ENCODE measurements at regions not wholly inside any gene's neighbourhood (a gene's known extent, or its start where the extent isn't known, plus 50 kb on each side); places are given as distances from the start of the nearest gene placed in this dataset.

- no peak overlapping the region for H3K27ac ChIP-seq (ENCODE audit: low read length)
- no peaks in the 10 kb centered on the region for H3K4me1 ChIP-seq (ENCODE audit: control insufficient read depth in 1 of 2, insufficient read depth in 2 of 2, low read length in 2 of 2)
- H3K9me3 ChIP-seq (ENCODE audit: control insufficient read depth in 1 of 2, low read length in 2 of 2): peaks cover 0 to 3% of the 10 kb centered on the region in 2 donors
- no peak overlapping the region for H3K4me3 ChIP-seq (ENCODE audit: low read depth in 1 of 2, low read length in 2 of 2)
- no peaks in the 10 kb centered on the region for H3K27me3 ChIP-seq (ENCODE audit: low read depth, low read length)
- no peaks in the 10 kb centered on the region for H3K36me3 ChIP-seq (ENCODE audit: control insufficient read depth in 1 of 2, insufficient read depth in 2 of 2, low read length in 2 of 2)
These were observed 754.8 kb upstream of the RIOK2 start for GRCh38 chr5:97937846-97938245.

GRCh38 chr5:97943036-97943435 is 760.0 kb upstream of the RIOK2 start:
- no peak overlapping the region for H3K4me3 ChIP-seq (ENCODE audit: low read depth in 1 of 2, low read length in 2 of 2)
- no peaks in the 10 kb centered on the region for H3K4me1 ChIP-seq (ENCODE audit: control insufficient read depth in 1 of 2, insufficient read depth in 2 of 2, low read length in 2 of 2)
- H3K27me3 ChIP-seq (ENCODE audit: low read depth, low read length): no peaks in the 10 kb centered on the region
- H3K36me3 ChIP-seq (ENCODE audit: control insufficient read depth in 1 of 2, insufficient read depth in 2 of 2, low read length in 2 of 2): no peaks in the 10 kb centered on the region
- no peak overlapping the region for H3K27ac ChIP-seq (ENCODE audit: low read length)
- H3K9me3 ChIP-seq (ENCODE audit: control insufficient read depth in 1 of 2, low read length in 2 of 2): peaks cover 0 to 1% of the 10 kb centered on the region in 2 donors

- no peak overlapping the region for H3K4me3 ChIP-seq (ENCODE audit: low read depth in 1 of 2, low read length in 2 of 2)
- H3K27me3 ChIP-seq (ENCODE audit: low read depth, low read length): no peaks in the 10 kb centered on the region
- H3K4me1 ChIP-seq (ENCODE audit: control insufficient read depth in 1 of 2, insufficient read depth in 2 of 2, low read length in 2 of 2): no peaks in the 10 kb centered on the region
- H3K27ac ChIP-seq (ENCODE audit: low read length): no peak overlapping the region
- H3K36me3 ChIP-seq (ENCODE audit: control insufficient read depth in 1 of 2, insufficient read depth in 2 of 2, low read length in 2 of 2): no peaks in the 10 kb centered on the region
- no peaks in the 10 kb centered on the region for H3K9me3 ChIP-seq (ENCODE audit: control insufficient read depth in 1 of 2, low read length in 2 of 2)
These were observed 768.1 kb upstream of the RIOK2 start for GRCh38 chr5:97951139-97951538.

- Histone ChIP-seq H3K4me3 (ENCODE audit: low read depth in 1 of 2, low read length in 2 of 2) (no peak overlapping the region), H3K36me3 (ENCODE audit: control insufficient read depth in 1 of 2, insufficient read depth in 2 of 2, low read length in 2 of 2) (no peaks in the 10 kb centered on the region), H3K27ac (ENCODE audit: low read length) (no peak overlapping the region), H3K27me3 (ENCODE audit: low read depth, low read length) (no peaks in the 10 kb centered on the region), H3K9me3 (ENCODE audit: control insufficient read depth in 1 of 2, low read length in 2 of 2) (no peaks in the 10 kb centered on the region), H3K4me1 (ENCODE audit: control insufficient read depth in 1 of 2, insufficient read depth in 2 of 2, low read length in 2 of 2) (no peaks in the 10 kb centered on the region)
These were observed 772.4 kb upstream of the RIOK2 start for GRCh38 chr5:97955450-97955849.

- Histone ChIP-seq H3K4me1 (ENCODE audit: control insufficient read depth in 1 of 2, insufficient read depth in 2 of 2, low read length in 2 of 2) (no peaks in the 10 kb centered on the region), H3K27me3 (ENCODE audit: low read depth, low read length) (no peaks in the 10 kb centered on the region), H3K4me3 (ENCODE audit: low read depth in 1 of 2, low read length in 2 of 2) (no peak overlapping the region), H3K9me3 (ENCODE audit: control insufficient read depth in 1 of 2, low read length in 2 of 2) (no peaks in the 10 kb centered on the region), H3K27ac (ENCODE audit: low read length) (no peak overlapping the region), H3K36me3 (ENCODE audit: control insufficient read depth in 1 of 2, insufficient read depth in 2 of 2, low read length in 2 of 2) (no peaks in the 10 kb centered on the region)
These were observed 784.2 kb upstream of the RIOK2 start for GRCh38 chr5:97967292-97967691.

- Histone ChIP-seq H3K4me1 (ENCODE audit: control insufficient read depth in 1 of 2, insufficient read depth in 2 of 2, low read length in 2 of 2) (no peaks in the 10 kb centered on the region), H3K27me3 (ENCODE audit: low read depth, low read length) (no peaks in the 10 kb centered on the region), H3K4me3 (ENCODE audit: low read depth in 1 of 2, low read length in 2 of 2) (no peak overlapping the region), H3K36me3 (ENCODE audit: control insufficient read depth in 1 of 2, insufficient read depth in 2 of 2, low read length in 2 of 2) (no peaks in the 10 kb centered on the region), H3K27ac (ENCODE audit: low read length) (no peak overlapping the region), H3K9me3 (ENCODE audit: control insufficient read depth in 1 of 2, low read length in 2 of 2) (no peaks in the 10 kb centered on the region)
These were observed 785.3 kb upstream of the RIOK2 start for GRCh38 chr5:97968346-97968745.

- Histone ChIP-seq H3K27ac (ENCODE audit: low read length) (no peak overlapping the region), H3K36me3 (ENCODE audit: control insufficient read depth in 1 of 2, insufficient read depth in 2 of 2, low read length in 2 of 2) (no peaks in the 10 kb centered on the region)
These were observed 793.7 kb upstream of the RGMB start for GRCh38 chr5:97979740-97980139.

GRCh38 chr5:97980291-97980690 is 793.2 kb upstream of the RGMB start:
- Histone ChIP-seq H3K9me3 (ENCODE audit: control insufficient read depth in 1 of 2, low read length in 2 of 2) (no peaks in the 10 kb centered on the region), H3K4me3 (ENCODE audit: low read depth in 1 of 2, low read length in 2 of 2) (no peak overlapping the region), H3K36me3 (ENCODE audit: control insufficient read depth in 1 of 2, insufficient read depth in 2 of 2, low read length in 2 of 2) (no peaks in the 10 kb centered on the region), H3K27ac (ENCODE audit: low read length) (no peak overlapping the region), H3K4me1 (ENCODE audit: control insufficient read depth in 1 of 2, insufficient read depth in 2 of 2, low read length in 2 of 2) (no peaks in the 10 kb centered on the region), H3K27me3 (ENCODE audit: low read depth, low read length) (no peaks in the 10 kb centered on the region)

More at GRCh38 chr5:97979740-97980139, 793.7 kb upstream of the RGMB start:
- no peaks in the 10 kb centered on the region for H3K9me3 ChIP-seq (ENCODE audit: control insufficient read depth in 1 of 2, low read length in 2 of 2)
- no peak overlapping the region for H3K4me3 ChIP-seq (ENCODE audit: low read depth in 1 of 2, low read length in 2 of 2)
- no peaks in the 10 kb centered on the region for H3K27me3 ChIP-seq (ENCODE audit: low read depth, low read length)
- no peaks in the 10 kb centered on the region for H3K4me1 ChIP-seq (ENCODE audit: control insufficient read depth in 1 of 2, insufficient read depth in 2 of 2, low read length in 2 of 2)

- H3K27ac ChIP-seq (ENCODE audit: low read length): no peak overlapping the region
- H3K4me3 ChIP-seq (ENCODE audit: low read depth in 1 of 2, low read length in 2 of 2): no peak overlapping the region
- no peaks in the 10 kb centered on the region for H3K27me3 ChIP-seq (ENCODE audit: low read depth, low read length)
- H3K36me3 ChIP-seq (ENCODE audit: control insufficient read depth in 1 of 2, insufficient read depth in 2 of 2, low read length in 2 of 2): no peaks in the 10 kb centered on the region
- no peaks in the 10 kb centered on the region for H3K4me1 ChIP-seq (ENCODE audit: control insufficient read depth in 1 of 2, insufficient read depth in 2 of 2, low read length in 2 of 2)
- H3K9me3 ChIP-seq (ENCODE audit: control insufficient read depth in 1 of 2, low read length in 2 of 2): no peaks in the 10 kb centered on the region
These were observed 787.4 kb upstream of the RGMB start for GRCh38 chr5:97986069-97986468.

- Histone ChIP-seq H3K4me1 (ENCODE audit: control insufficient read depth in 1 of 2, insufficient read depth in 2 of 2, low read length in 2 of 2) (no peaks in the 10 kb centered on the region), H3K27ac (ENCODE audit: low read length) (no peak overlapping the region), H3K36me3 (ENCODE audit: control insufficient read depth in 1 of 2, insufficient read depth in 2 of 2, low read length in 2 of 2) (no peaks in the 10 kb centered on the region), H3K27me3 (ENCODE audit: low read depth, low read length) (no peaks in the 10 kb centered on the region), H3K9me3 (ENCODE audit: control insufficient read depth in 1 of 2, low read length in 2 of 2) (peaks cover 0 to 3% of the 10 kb centered on the region in 2 donors), H3K4me3 (ENCODE audit: low read depth in 1 of 2, low read length in 2 of 2) (no peak overlapping the region)
These were observed 782.2 kb upstream of the RGMB start for GRCh38 chr5:97991236-97991635.

GRCh38 chr5:97998941-97999340 is 774.5 kb upstream of the RGMB start:
- H3K4me1 ChIP-seq (ENCODE audit: control insufficient read depth in 1 of 2, insufficient read depth in 2 of 2, low read length in 2 of 2): no peaks in the 10 kb centered on the region
- H3K36me3 ChIP-seq (ENCODE audit: control insufficient read depth in 1 of 2, insufficient read depth in 2 of 2, low read length in 2 of 2): no peaks in the 10 kb centered on the region
- no peaks in the 10 kb centered on the region for H3K9me3 ChIP-seq (ENCODE audit: control insufficient read depth in 1 of 2, low read length in 2 of 2)
- no peaks in the 10 kb centered on the region for H3K27me3 ChIP-seq (ENCODE audit: low read depth, low read length)
- H3K4me3 ChIP-seq (ENCODE audit: low read depth in 1 of 2, low read length in 2 of 2): no peak overlapping the region
- H3K27ac ChIP-seq (ENCODE audit: low read length): no peak overlapping the region

GRCh38 chr5:98004463-98004862 is 769.0 kb upstream of the RGMB start:
- H3K4me3 ChIP-seq (ENCODE audit: low read depth in 1 of 2, low read length in 2 of 2): no peak overlapping the region
- no peaks in the 10 kb centered on the region for H3K9me3 ChIP-seq (ENCODE audit: control insufficient read depth in 1 of 2, low read length in 2 of 2)
- no peaks in the 10 kb centered on the region for H3K4me1 ChIP-seq (ENCODE audit: control insufficient read depth in 1 of 2, insufficient read depth in 2 of 2, low read length in 2 of 2)
- no peaks in the 10 kb centered on the region for H3K36me3 ChIP-seq (ENCODE audit: control insufficient read depth in 1 of 2, insufficient read depth in 2 of 2, low read length in 2 of 2)
- no peak overlapping the region for H3K27ac ChIP-seq (ENCODE audit: low read length)
- H3K27me3 ChIP-seq (ENCODE audit: low read depth, low read length): no peaks in the 10 kb centered on the region
